A549 (cell line): ENCODE measurements at regions not wholly inside any gene's neighbourhood (a gene's known extent, or its start where the extent isn't known, plus 50 kb on each side); places are given as distances from the start of the nearest gene placed in this dataset.

Experiments
- ATAC-seq, 2 experiments: fragments of 200-7000 bp in 1 of 2; fragments of >200 bp in 1 of 2; cut with Nextera tagmentation in 1 of 2; cut with Tn5 transposase in 1 of 2; 3 replicates each; pipeline versions ENCODE4 v1.8.0 to v1.9.1; 2018 to 2020; ENCODE audit warnings: mild to moderate bottlenecking in 1 of 2, moderate library complexity in 1 of 2
- CTCF ChIA-PET: fragments of 300-600 bp; sonication (Branson Sonifier 250); formaldehyde crosslinking; extraction: SDS; loops from one replicate; lab custom pipeline; 2021; ENCODE audit warnings: antibody characterized with exemption, inconsistent platforms; lab: Yijun Ruan, JAX
- POLR2A ChIA-PET: fragments of 350-600 bp; formaldehyde crosslinking; extraction: SDS; loops from one replicate; lab custom pipeline; 2021; ENCODE audit warnings: antibody characterized with exemption, inconsistent platforms; lab: Yijun Ruan, JAX
- DNase-seq, 2 experiments: peaks; one replicate each; pipeline versions ENCODE4 v3.0.0 to v3.0.0-alpha.2; 2011 to 2016; ENCODE audit warnings: low read depth in 1 of 2, low spot score in 1 of 2
- FAIRE-seq: peaks from 2 replicates; lab custom pipeline; 2011; peaks lifted over from hg19 to GRCh38; lab: Jason Lieb, UNC
- H3K27ac ChIP-seq, 2 experiments: fragments of >200 bp; sonication (Bioruptor Twin); formaldehyde crosslinking; 3 replicates each; pipeline ENCODE4 v1.5.1; 2016 to 2017
- H3K4me1 ChIP-seq: fragments of >200 bp; sonication (Bioruptor Twin); formaldehyde crosslinking; 3 replicates; pipeline ENCODE4 v1.6.1; 2016
- H3K4me2 ChIP-seq: fragments of >200 bp; sonication (Bioruptor Twin); formaldehyde crosslinking; 3 replicates; pipeline ENCODE4 v1.6.1; 2016
- H3K4me3 ChIP-seq: fragments of >200 bp; sonication (Bioruptor Twin); formaldehyde crosslinking; 3 replicates; pipeline ENCODE4 v1.5.1; 2016
- H3K9me3 ChIP-seq: fragments of >200 bp; sonication (Bioruptor Twin); formaldehyde crosslinking; 3 replicates; pipeline ENCODE4 v1.6.1; 2016
- CHD2 ChIP-seq: fragments of 150-350 bp; IDR thresholded peaks from 2 replicates; pipeline ENCODE4 v1.6.1; 2014; ENCODE audit warnings: low read length; ENCODE audit not compliant: partially characterized antibody
- CHD4 ChIP-seq: fragments of 200-600 bp; sonication (generic); IDR thresholded peaks from 2 replicates; pipeline ENCODE4 v1.6.1; 2016; ENCODE audit warnings: antibody characterized with exemption, mild to moderate bottlenecking, borderline replicate concordance
- ELK1 ChIP-seq: fragments of 150-350 bp; IDR thresholded peaks from 2 replicates; pipeline ENCODE4 v1.6.1; 2014; ENCODE audit warnings: low read depth, mild to moderate bottlenecking, low read length
- EP300 ChIP-seq, 2 experiments: fragments of >200 bp; sonication (Bioruptor Twin); formaldehyde crosslinking; IDR thresholded peaks; 2 replicates in 1 of 2; 3 replicates in 1 of 2; pipeline ENCODE4 v1.6.1; 2016 to 2017
- ESRRA ChIP-seq: fragments of 150-350 bp; IDR thresholded peaks from 2 replicates; pipeline ENCODE4 v1.6.1; 2014; ENCODE audit warnings: mild to moderate bottlenecking, low read length, borderline replicate concordance
- FOSB ChIP-seq: fragments of 250-450 bp; sonication (Bioruptor Pico); IDR thresholded peaks from 2 replicates; pipeline ENCODE4 v1.5.0; 2020; ENCODE audit warnings: mild to moderate bottlenecking, moderate library complexity
- FOXS1 ChIP-seq: fragments of 250-450 bp; sonication (Bioruptor Pico); IDR thresholded peaks from 2 replicates; pipeline ENCODE4 v1.5.0; 2020; ENCODE audit warnings: mild to moderate bottlenecking, moderate library complexity
- HEYL ChIP-seq: fragments of 250-450 bp; sonication (Bioruptor Pico); IDR thresholded peaks from 2 replicates; pipeline ENCODE4 v1.8.0; 2021; ENCODE audit warnings: mild to moderate bottlenecking, moderate library complexity
- HMGXB4 ChIP-seq: fragments of 250-450 bp; sonication (Bioruptor Pico); IDR thresholded peaks from 2 replicates; pipeline ENCODE4 v1.5.0; 2021; ENCODE audit warnings: mild to moderate bottlenecking, moderate library complexity, borderline replicate concordance
- JUN ChIP-seq, 2 experiments: fragments of >200 bp; sonication (Bioruptor Twin); formaldehyde crosslinking; IDR thresholded peaks; 2 replicates in 1 of 2; 3 replicates in 1 of 2; pipeline ENCODE4 v1.6.1; 2016 to 2017
- KDM1A ChIP-seq: fragments of 200-600 bp; sonication (generic); IDR thresholded peaks from 2 replicates; pipeline ENCODE4 v1.6.1; 2016; ENCODE audit warnings: low read depth, mild to moderate bottlenecking
- MAZ ChIP-seq: fragments of 150-350 bp; IDR thresholded peaks from 2 replicates; pipeline ENCODE4 v1.6.1; 2014; ENCODE audit warnings: antibody characterized with exemption, low read depth, low read length, borderline replicate concordance
- NPAS2 ChIP-seq: fragments of 250-450 bp; sonication (Bioruptor Pico); IDR thresholded peaks from 2 replicates; pipeline ENCODE4 v1.8.0; 2022; ENCODE audit warnings: mild to moderate bottlenecking, moderate library complexity, borderline replicate concordance
- RAD21 ChIP-seq, 2 experiments: fragments of >200 bp in 1 of 2; sonication (Bioruptor Twin) in 1 of 2; formaldehyde crosslinking in 1 of 2; IDR thresholded peaks in 1 of 2; conservative IDR thresholded peaks in 1 of 2; 2 replicates in 1 of 2; 3 replicates in 1 of 2; pipeline ENCODE4 v1.6.1; 2012 to 2018; ENCODE audit warnings: inconsistent platforms in 1 of 2
- RCOR1 ChIP-seq: fragments of 150-350 bp; IDR thresholded peaks from 2 replicates; pipeline ENCODE4 v1.6.1; 2014; ENCODE audit warnings: antibody characterized with exemption, low read length, low read depth
- REST ChIP-seq: fragments of 200-600 bp; sonication (generic); IDR thresholded peaks from 2 replicates; pipeline ENCODE4 v1.6.1; 2016; ENCODE audit warnings: antibody characterized with exemption, mild to moderate bottlenecking, moderate library complexity
- RFX5 ChIP-seq: fragments of 450-650 bp; IDR thresholded peaks from 2 replicates; pipeline ENCODE4 v1.7.1; 2014; ENCODE audit warnings: antibody characterized with exemption, mild to moderate bottlenecking, moderate library complexity
- SREBF2 ChIP-seq: fragments of 450-650 bp; IDR thresholded peaks from 2 replicates; pipeline ENCODE4 v1.6.1; 2014; ENCODE audit warnings: mild to moderate bottlenecking, moderate library complexity
- ZC3H11A ChIP-seq: fragments of 450-650 bp; IDR thresholded peaks from 2 replicates; pipeline ENCODE4 v1.6.1; 2014; ENCODE audit warnings: antibody characterized with exemption, mild to moderate bottlenecking
- WGBS: methylation state at CpG from one replicate; pipeline ENCODE4 v1.1.6; 2017; ENCODE audit errors: missing lambda C conversion rate; 5-methylcytosine and 5-hydroxymethylcytosine counted together

GRCh38 chr18:38250971-38251370 is 685.4 kb upstream of the CELF4 start:
- DNase-seq = no peak
- H3K27ac ChIP-seq = no peak overlapping the region
- no peaks in the 10 kb centered on the region for H3K4me1 ChIP-seq
- CTCF ChIA-PET = no interaction called here
- FAIRE-seq = no peak
- no peak for TF ChIP-seq NPAS2
- TF ChIP-seq RCOR1 = no peak
- no peak for TF ChIP-seq FOSB (CRISPR knock-in tag)
- no peak for TF ChIP-seq REST
- no peak for TF ChIP-seq ZC3H11A
- WGBS = 24% methylated on average over 5 of the region's 5 CpGs
- H3K9me3 ChIP-seq = no peaks in the 10 kb centered on the region
- no peak overlapping the region for H3K4me3 ChIP-seq
- POLR2A ChIA-PET = no interaction called here
- no peak for ATAC-seq
- no peak overlapping the region for H3K4me2 ChIP-seq

- no peak for ATAC-seq
- H3K4me2 ChIP-seq = no peak overlapping the region
- POLR2A ChIA-PET = no interaction called here
- no peak overlapping the region for H3K27ac ChIP-seq
- DNase-seq = no peak
- no peak for FAIRE-seq
- H3K4me3 ChIP-seq = no peak overlapping the region
- WGBS = 33% methylated on average over 3 of the region's 3 CpGs
- H3K4me1 ChIP-seq = no peaks in the 10 kb centered on the region
- TF ChIP-seq KDM1A (no peak), FOSB (CRISPR knock-in tag) (no peak), ESRRA (no peak), RCOR1 (no peak), CHD2 (no peak), HMGXB4 (CRISPR knock-in tag) (no peak), RFX5 (no peak), JUN (IDR thresholded peaks at IDR 0.05) (no peak), MAZ (no peak), HEYL (CRISPR knock-in tag) (no peak), ELK1 (no peak), FOXS1 (CRISPR knock-in tag) (no peak), CHD4 (no peak), EP300 (IDR thresholded peaks at IDR 0.05) (no peak), RAD21 (conservative IDR thresholded peaks at IDR 0.05 in 1 of 2, IDR thresholded peaks at IDR 0.05 in 1 of 2) (no peak), SREBF2 (no peak)
- TF ChIP-seq, all 56 proteins: peak for 0
- CTCF ChIA-PET = no interaction called here
- H3K9me3 ChIP-seq = no peaks in the 10 kb centered on the region
These were observed 678.9 kb upstream of the CELF4 start for GRCh38 chr18:38244480-38244879.
